HG03575 (cell line): ENCODE measurements at regions not wholly inside any gene's neighbourhood (a gene's known extent, or its start where the extent isn't known, plus 50 kb on each side); places are given as distances from the start of the nearest gene placed in this dataset.
"Not testable (repeated sequence)": the region's sequence is repeated elsewhere in the genome, so short reads cannot be mapped to it uniquely, and the experiment has no call there.

ENCODE experiments used
- ATAC-seq: cut with Tn5 transposase; IDR thresholded peaks from one replicate; pipeline ENCODE4 v1.9.1; 2021; ENCODE audit not compliant: unreplicated experiment, insufficient number of reproducible peaks, low FRiP score; ENCODE audit errors: extremely low read depth

DNA sequence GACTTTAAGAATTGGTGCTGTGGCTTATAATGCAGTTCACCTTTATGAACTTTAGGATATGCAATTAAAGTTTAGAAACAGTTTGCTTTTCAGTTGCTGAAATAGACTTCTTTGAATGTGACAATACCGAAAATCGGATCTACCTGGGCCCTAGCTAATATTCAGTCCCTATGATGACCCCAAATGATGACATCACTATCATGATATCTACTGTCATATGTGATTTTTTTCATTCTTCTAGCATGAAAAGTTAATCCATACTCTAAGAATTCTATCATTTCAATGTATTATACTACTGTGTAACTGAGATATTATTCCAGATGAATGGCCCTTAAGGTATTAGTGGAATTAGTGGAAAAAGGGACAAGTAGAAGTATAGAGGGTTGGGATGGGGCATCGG, 487.2 kb upstream of the TUSC1 start:
- no peak for ATAC-seq

GRCh38 chr9:26163931-26164330, 485.7 kb upstream of the TUSC1 start:
- ATAC-seq = no peak

- no peak for ATAC-seq
Measured at GRCh38 chr9:26159575-26160392, 481.5 kb upstream of the TUSC1 start.

GRCh38 chr9:26158631-26159150, 480.4 kb upstream of the TUSC1 start:
- ATAC-seq = no peak

GRCh38 chr9:26157411-26157810, 479.2 kb upstream of the TUSC1 start:
- ATAC-seq = peak; percentile 58

GRCh38 chr9:26152350-26152749, 474.1 kb upstream of the TUSC1 start:
- ATAC-seq = no peak

GRCh38 chr9:26148128-26148527, 469.9 kb upstream of the TUSC1 start:
- no peak for ATAC-seq

DNA sequence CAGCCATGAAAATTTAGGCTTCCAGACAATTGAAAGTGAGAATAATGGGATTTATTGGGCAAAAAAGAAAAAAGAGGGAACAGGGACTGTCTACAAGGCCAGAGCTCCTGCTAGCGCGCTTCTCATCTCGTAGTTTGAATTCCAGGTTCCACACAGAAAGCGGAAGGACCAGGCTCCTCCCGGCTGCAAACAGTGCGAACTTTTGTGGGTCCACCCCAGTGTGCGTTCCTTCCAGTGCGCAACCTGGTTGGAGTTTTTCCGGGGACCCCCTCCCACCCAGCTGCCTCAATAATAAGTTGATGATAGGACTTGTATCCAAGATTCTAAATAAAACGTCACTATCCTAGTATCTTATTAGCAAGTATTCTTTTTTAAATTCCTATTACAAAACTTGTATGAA, 467.7 kb upstream of the TUSC1 start:
- ATAC-seq = no peak

DNA sequence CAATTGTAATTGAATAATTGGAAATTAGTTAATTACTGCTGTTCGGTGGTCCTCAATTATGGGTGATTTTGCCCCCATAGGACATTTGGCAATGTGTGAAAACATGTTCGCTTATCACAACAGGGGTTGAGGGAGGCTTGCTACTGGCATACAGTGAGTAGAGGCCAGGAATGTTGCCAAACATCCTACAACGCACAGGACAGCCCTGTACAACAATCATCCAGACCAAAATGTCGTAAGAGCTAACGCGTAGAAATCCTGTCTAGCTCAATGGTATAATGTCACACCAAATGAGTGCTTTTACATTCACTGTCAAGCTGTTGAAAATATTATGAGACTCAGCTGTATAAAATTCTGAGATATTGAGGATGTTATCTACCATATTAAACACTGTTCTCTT, 464.4 kb upstream of the TUSC1 start:
- no peak for ATAC-seq

- ATAC-seq = no peak
Measured at GRCh38 chr9:26142201-26142600, 464.0 kb upstream of the TUSC1 start.

DNA sequence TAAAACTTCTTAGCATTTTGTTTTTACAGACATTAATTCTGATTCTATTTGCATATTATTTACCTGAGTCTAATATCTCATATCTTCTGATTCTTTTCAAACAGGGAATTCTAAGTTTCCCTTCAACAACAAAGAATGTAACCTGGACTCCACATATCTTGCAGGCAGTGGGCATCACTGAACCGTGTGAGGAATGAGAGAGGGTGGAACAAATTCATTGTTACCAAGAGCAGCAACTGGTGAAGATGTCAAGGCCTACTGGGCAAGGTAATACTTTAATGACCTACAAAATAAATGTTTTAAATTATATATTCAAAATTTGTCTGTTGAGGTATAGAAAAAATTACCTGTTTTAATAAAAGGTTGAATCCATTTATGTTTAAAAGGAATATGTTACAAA, 455.3 kb upstream of the TUSC1 start:
- ATAC-seq = no peak

DNA sequence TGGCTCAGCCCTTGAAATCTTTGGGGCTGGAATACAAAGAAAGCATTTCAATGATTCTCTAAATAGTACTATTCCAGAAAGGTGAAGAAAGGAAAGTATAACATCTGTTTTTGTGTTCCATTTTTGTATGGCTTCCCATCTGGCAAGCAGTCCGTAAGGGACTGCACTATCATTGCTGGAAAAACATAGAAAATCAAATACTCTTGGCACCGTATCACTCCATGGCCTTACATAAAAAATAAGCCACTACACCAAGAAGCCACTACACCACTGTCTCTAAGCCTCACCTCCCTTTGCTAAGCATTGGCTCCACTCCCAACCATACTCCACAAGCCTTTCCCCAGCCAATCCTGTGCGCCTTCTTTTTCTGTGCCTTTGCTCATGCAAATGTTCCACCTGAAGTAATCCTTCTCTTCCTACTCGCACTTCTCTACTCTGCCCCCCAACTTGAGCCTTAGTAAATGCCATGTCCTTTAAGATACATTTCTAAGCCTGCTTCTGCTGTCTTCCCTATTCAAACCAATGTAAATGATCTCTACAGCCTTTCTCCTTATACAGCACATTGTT, 454.6 kb upstream of the TUSC1 start:
- ATAC-seq = no peak

DNA sequence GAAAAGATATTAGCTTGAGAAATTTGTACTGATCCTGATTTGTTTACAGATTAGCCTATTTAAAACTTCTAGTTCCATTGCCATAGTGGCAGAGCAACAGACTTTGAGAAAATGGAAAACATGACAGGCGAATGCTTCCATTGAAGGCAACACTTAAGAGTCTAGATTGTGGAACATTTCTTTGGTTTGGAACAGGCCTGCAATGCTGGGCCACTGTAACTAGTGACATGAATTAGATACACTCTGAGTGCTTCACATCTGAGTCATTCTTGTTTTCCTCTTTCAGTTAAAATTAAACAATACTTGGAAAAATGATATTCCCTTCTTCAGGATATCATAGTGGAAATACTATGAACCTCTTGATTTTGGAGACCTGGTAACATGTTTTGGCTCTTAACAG, 453.6 kb upstream of the TUSC1 start:
- ATAC-seq = no peak

GRCh38 chr9:26129217-26129616, 451.0 kb upstream of the TUSC1 start:
- no peak for ATAC-seq

GRCh38 chr9:26125693-26126092, 447.4 kb upstream of the TUSC1 start:
- ATAC-seq = no peak

DNA sequence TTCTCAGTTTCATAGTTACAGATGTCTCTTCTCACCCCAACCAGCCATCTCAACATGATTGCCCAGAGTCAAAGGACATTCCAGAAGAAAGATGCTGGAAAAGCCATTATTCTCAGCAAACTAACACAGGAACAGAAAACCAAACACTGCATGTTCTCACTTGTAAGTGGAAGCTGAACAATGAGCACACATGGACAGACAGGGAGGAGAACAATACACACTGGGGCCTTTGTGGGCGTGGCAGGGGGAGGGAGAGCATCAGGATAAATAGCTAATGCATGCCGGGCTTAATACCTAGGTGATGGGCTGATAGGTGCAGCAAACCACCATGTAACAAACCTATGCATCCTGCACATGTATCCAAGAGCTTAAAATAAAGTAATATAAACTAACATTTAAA, 437.8 kb upstream of the TUSC1 start:
- not testable (repeated sequence) for ATAC-seq

DNA sequence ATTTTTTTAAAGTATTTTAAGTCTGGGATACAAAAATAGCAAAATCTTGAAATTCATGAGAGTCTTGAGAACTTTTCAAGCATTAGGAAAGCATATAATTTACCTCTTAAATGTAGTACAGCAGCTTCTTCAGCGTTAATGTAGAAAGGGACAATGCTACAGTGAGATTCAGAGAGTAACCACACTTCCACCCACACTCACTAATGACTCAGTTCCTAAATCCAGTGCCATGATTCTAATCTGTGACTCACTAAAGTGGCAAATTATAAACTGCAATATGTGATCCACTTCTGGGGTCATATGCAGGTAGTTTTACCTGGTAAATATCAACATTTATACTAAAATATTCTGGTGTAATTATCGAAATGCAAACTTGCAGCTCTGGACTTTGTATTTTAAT, 434.5 kb upstream of the TUSC1 start:
- no peak for ATAC-seq

GRCh38 chr9:26086396-26086795, 408.2 kb upstream of the TUSC1 start:
- ATAC-seq = no peak

GRCh38 chr9:26081847-26082246, 403.6 kb upstream of the TUSC1 start:
- no peak for ATAC-seq

GRCh38 chr9:26078706-26079105, 400.5 kb upstream of the TUSC1 start:
- no peak for ATAC-seq

DNA sequence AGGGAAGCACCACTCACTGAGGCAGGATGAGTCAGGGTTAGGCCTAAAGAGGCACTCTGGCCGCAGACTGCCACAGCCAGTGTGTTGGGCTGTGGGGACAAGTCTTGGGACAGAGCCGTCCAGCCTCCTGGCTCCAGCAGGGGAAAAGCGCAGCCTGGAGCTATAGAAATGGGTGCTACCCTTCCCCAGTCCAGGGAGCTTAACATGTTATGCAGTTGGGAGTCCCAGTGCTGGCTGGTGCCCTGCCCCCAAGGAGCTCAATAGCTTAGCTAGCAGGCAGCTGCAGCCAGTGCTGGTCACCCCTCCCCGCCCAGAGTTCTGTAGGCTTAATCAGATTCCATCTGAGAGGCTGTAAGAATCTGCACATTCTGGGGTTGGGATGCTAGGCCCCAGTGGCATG, 399.6 kb upstream of the TUSC1 start:
- no peak for ATAC-seq
